Left lung (tissue), 4 donors: ENCODE measurements at regions not wholly inside any gene's neighbourhood (a gene's known extent, or its start where the extent isn't known, plus 50 kb on each side); places are given as distances from the start of the nearest gene placed in this dataset.

Source experiments
- ATAC-seq: fragments of 200-7000 bp; cut with Tn5 transposase; one replicate; pipeline ENCODE4 v1.9.1; 2020; ENCODE audit warnings: moderate library complexity
- DNase-seq, 4 donors: peaks; one replicate each; pipeline ENCODE4 v3.0.0-alpha.2; 2013 to 2020
- H3K27ac ChIP-seq, 2 donors: fragments of 200-600 bp; sonication (generic) in 1 of 2; one replicate each; pipeline versions ENCODE4 v1.5.0 to v1.8.0; 2020 to 2021
- H3K27me3 ChIP-seq, 2 donors: fragments of 200-600 bp; sonication (generic) in 1 of 2; one replicate each; pipeline versions ENCODE4 v1.5.0 to v1.8.0; 2020 to 2021
- H3K36me3 ChIP-seq, 2 donors: fragments of 200-600 bp; sonication (generic) in 1 of 2; one replicate each; pipeline versions ENCODE4 v1.5.0 to v1.8.0; 2020 to 2021
- H3K4me1 ChIP-seq, 2 donors: fragments of 200-600 bp; one replicate each; pipeline ENCODE4 v1.8.0; 2021
- H3K4me3 ChIP-seq, 2 donors: fragments of 200-600 bp; sonication (generic) in 1 of 2; one replicate each; pipeline versions ENCODE4 v1.5.0 to v1.8.0; 2020 to 2021; ENCODE audit warnings: mild to moderate bottlenecking in 1 of 2
- H3K9me3 ChIP-seq, 2 donors: fragments of 200-600 bp; sonication (generic) in 1 of 2; one replicate each; pipeline versions ENCODE4 v1.5.0 to v1.8.0; 2020 to 2021
- intact Hi-C, 2 donors: fragments of 100-400 bp; cut with DNase I; formaldehyde crosslinking; loops; one replicate each; pipeline versions ENCODE4 v1.11.2 to v1.14.2; 2022
- TF ChIP-seq, protein P1 (sequence below), 2 donors: fragments of 200-600 bp; sonication (generic) in 1 of 2; IDR thresholded peaks; one replicate each; pipeline versions ENCODE4 v1.5.0 to v1.8.0; 2021; ENCODE audit warnings: antibody characterized with exemption in 2 of 2
- donor health status: DM: no; HTN: yes; CAD: no.
- donor health status: DM: no; HTN: no; CAD: no.

DNA sequence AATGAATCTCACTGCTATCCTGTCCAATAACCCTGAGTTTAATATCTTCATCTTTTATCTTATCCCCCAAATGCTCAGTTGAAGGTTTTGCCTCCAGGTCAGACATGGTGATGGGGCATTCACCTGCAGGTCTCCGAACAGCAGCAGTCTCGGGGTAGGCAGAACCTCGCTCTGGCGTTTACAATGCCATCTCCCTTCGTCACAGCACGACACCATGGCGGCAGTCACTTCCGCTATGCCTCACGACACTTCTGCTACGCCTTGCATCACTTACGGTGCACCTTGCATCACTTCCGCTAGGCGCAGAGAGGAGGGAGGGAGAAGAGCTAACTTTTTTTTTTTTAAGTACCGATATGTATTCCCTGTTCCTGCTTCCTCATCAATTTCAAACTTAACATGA, 194.9 kb downstream of the BCAS1 start:
- Histone ChIP-seq H3K4me3 (peak overlapping the region in 1 of 2 donors; percentile 13), H3K27ac (peak overlapping the region in 1 of 2 donors; percentile 80), H3K4me1 (peaks cover 0 to 5% of the 10 kb centered on the region in 2 donors), H3K9me3 (no peaks in the 10 kb centered on the region), H3K36me3 (no peaks in the 10 kb centered on the region), H3K27me3 (no peaks in the 10 kb centered on the region)
- TF ChIP-seq, protein P1, sequence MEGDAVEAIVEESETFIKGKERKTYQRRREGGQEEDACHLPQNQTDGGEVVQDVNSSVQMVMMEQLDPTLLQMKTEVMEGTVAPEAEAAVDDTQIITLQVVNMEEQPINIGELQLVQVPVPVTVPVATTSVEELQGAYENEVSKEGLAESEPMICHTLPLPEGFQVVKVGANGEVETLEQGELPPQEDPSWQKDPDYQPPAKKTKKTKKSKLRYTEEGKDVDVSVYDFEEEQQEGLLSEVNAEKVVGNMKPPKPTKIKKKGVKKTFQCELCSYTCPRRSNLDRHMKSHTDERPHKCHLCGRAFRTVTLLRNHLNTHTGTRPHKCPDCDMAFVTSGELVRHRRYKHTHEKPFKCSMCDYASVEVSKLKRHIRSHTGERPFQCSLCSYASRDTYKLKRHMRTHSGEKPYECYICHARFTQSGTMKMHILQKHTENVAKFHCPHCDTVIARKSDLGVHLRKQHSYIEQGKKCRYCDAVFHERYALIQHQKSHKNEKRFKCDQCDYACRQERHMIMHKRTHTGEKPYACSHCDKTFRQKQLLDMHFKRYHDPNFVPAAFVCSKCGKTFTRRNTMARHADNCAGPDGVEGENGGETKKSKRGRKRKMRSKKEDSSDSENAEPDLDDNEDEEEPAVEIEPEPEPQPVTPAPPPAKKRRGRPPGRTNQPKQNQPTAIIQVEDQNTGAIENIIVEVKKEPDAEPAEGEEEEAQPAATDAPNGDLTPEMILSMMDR (IDR thresholded peaks at IDR 0.05): no peak
- peak in 2 of 4 donors; percentile 76 to 89 for DNase-seq
- peak; percentile 22 for ATAC-seq
- intact Hi-C loops: no loop called here

DNA sequence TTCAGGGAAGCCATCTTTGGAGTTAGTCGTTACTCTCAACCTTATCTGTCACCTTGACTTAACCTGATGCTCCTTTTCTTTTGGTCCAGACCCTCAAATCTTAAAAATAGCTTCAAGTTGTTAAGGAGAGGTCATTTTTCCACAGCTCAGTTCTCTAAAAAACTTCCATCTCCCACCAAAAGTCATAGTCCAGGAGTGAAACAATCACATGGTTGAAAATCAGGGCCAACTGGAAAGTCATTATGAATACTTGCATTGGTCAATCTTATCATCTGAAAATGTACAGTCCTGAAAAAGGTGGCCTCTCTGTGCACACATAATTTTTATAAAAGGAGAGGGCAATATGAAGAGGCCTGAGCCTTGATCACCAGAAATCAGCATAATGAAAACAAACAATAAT, 195.7 kb downstream of the BCAS1 start:
- TF ChIP-seq, protein P1 (IDR thresholded peaks at IDR 0.05): no peak
- intact Hi-C loops: no loop called here
- peak overlapping the region in 1 of 2 donors; percentile 80 for H3K27ac ChIP-seq
- no peaks in the 10 kb centered on the region for H3K9me3 ChIP-seq
- DNase-seq (no peak), ATAC-seq (no peak)
- H3K27me3 ChIP-seq: no peaks in the 10 kb centered on the region
- peaks cover 0 to 9% of the 10 kb centered on the region in 2 donors for H3K4me1 ChIP-seq
- no peaks in the 10 kb centered on the region for H3K36me3 ChIP-seq
- no peak overlapping the region for H3K4me3 ChIP-seq

DNA sequence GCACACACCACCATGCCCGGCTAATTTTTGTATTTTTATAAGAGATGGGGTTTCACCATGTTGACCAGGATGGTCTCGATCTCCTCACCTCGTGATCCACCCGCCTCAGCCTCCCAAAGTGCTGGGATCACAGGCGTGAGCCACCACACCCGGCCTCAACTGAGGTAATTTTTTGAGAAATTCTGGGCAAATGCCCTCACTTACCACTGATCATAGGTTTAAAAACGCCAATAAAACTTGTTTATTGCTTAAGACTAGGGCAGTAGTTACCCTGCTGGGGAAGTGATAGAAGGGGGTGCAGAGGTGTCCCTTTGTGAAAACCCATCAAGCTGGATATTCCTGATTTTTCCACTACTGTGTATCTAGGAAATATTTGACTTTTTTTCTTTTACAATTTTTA, 196.3 kb downstream of the BCAS1 start:
- intact Hi-C loops: no loop called here
- Histone ChIP-seq H3K27ac (no peak overlapping the region), H3K27me3 (no peaks in the 10 kb centered on the region), H3K4me3 (no peak overlapping the region), H3K4me1 (peaks cover 0 to 15% of the 10 kb centered on the region in 2 donors), H3K36me3 (no peaks in the 10 kb centered on the region), H3K9me3 (no peaks in the 10 kb centered on the region)
- TF ChIP-seq, protein P1 (IDR thresholded peaks at IDR 0.05): no peak
- DNase-seq (no peak), ATAC-seq (no peak)

DNA sequence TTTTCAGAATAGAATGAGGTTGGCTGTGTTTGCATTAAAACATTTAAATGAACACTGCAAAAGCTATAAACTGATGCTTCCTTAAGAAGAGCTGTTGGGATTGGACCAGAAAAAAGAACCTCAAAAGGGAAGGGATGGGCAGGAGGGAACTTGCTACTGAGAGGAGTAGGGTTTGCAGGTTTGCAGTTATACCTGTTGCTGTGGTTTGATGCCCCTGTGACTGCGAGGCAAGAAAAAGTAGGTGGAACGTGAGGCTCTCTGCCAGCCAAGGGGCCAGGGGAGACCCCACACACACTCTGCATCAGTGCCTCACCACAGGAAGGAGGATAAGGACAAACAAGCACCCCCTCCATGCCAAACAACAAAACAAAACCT, 197.2 kb downstream of the BCAS1 start:
- no peak for ATAC-seq
- no peak overlapping the region for H3K4me3 ChIP-seq
- DNase-seq: no peak
- no peak overlapping the region for H3K27ac ChIP-seq
- H3K9me3 ChIP-seq: no peaks in the 10 kb centered on the region
- H3K36me3 ChIP-seq: no peaks in the 10 kb centered on the region
- TF ChIP-seq, protein P1 (IDR thresholded peaks at IDR 0.05): no peak
- intact Hi-C loops: no loop called here
- no peaks in the 10 kb centered on the region for H3K27me3 ChIP-seq
- peaks cover 0 to 16% of the 10 kb centered on the region in 2 donors for H3K4me1 ChIP-seq

DNA sequence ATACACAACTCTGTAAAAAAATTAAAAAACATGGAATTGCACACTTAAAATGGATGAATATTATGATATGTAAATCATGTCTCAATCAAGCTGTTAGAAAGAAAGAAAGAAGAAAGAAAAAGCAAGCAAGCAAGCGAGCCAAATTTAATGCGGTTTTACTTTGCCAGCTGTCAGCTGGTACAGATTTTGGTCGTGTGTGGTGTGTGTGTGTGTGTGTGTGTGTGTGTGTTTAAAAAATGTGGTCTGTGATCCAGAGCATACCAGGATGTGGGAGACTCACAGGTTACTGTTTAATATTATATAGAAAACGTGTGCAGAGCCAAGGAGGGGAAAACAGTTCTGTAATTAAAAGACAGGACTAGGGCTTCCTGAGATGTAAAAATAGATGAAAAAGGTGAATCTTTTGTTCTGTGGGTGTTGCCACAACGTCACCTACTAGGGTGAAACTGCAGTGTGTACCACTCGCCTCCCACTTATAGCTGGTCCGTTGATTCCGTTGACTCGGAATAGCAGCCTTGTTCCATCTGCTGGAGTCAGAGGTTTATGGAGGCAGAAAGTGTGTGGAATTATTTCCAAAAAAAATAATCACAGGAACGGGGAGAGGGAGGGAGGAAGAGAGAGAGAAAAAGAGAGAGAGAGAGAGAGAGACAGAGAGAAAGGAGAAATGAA, 197.7 kb downstream of the BCAS1 start:
- Histone ChIP-seq H3K9me3 (no peaks in the 10 kb centered on the region), H3K27me3 (no peaks in the 10 kb centered on the region), H3K36me3 (no peaks in the 10 kb centered on the region), H3K27ac (peak overlapping the region in 1 of 2 donors; percentile 33), H3K4me3 (no peak overlapping the region), H3K4me1 (peaks cover 0 to 18% of the 10 kb centered on the region in 2 donors)
- intact Hi-C loops: no loop called here
- TF ChIP-seq, protein P1 (IDR thresholded peaks at IDR 0.05): no peak
- DNase-seq (no peak), ATAC-seq (no peak)
